ENCODE measurements at regions not wholly inside any gene's neighbourhood (a gene's known extent, or its start where the extent isn't known, plus 50 kb on each side); places are given as distances from the start of the nearest gene placed in this dataset.

DNA sequence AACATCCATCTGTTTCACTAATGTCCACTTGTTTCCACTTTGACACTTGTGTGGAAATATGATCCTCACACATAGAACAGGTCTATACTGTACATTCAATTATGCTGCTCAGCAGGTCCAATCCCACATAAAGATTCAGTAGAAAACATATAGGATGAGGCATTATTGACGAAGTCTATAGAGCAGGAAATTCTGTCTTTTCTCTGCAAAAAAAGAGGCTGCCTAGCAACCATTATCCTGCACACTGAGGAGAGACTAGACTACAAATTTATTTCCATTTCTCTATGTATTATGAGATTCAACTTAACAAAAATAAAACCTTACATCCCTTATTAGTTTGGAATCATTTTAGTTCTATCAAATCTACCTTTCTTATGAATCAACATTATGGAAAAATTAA, 204.6 kb upstream of the POM121L12 start:
- H3K9me3 Mint-ChIP-seq (ENCODE audit: low read depth, unreplicated experiment): peaks cover 15% of the 10 kb centered on the region
- no peaks in the 10 kb centered on the region for H3K4me1 Mint-ChIP-seq (ENCODE audit: low read depth, unreplicated experiment)
- BruUV-seq (replicated peaks): no TSS peak
- no peaks in the 10 kb centered on the region for H3K36me3 Mint-ChIP-seq (ENCODE audit: insufficient read depth, unreplicated experiment)
- TF ChIP-seq CTCF (IDR thresholded peaks at IDR 0.05; ENCODE audit: unreplicated experiment): no peak
- DNase-seq: no peak
- intact Hi-C loops (cut with micrococcal nuclease; ENCODE audit: unreplicated experiment): no loop called here
- CTCF ChIA-PET: no interaction called here
- H3K4me3 Mint-ChIP-seq (ENCODE audit: low read depth, unreplicated experiment): no peak overlapping the region
- no peak overlapping the region for H3K27ac Mint-ChIP-seq (ENCODE audit: unreplicated experiment)
- no peaks in the 10 kb centered on the region for H3K27me3 Mint-ChIP-seq (ENCODE audit: unreplicated experiment)

GRCh38 chr7:52826515-52827265, 208.7 kb upstream of the POM121L12 start:
- Mint-ChIP-seq H3K36me3 (ENCODE audit: insufficient read depth, unreplicated experiment) (no peaks in the 10 kb centered on the region), H3K27me3 (ENCODE audit: unreplicated experiment) (no peaks in the 10 kb centered on the region), H3K9me3 (ENCODE audit: low read depth, unreplicated experiment) (peaks cover 28% of the 10 kb centered on the region), H3K4me3 (ENCODE audit: low read depth, unreplicated experiment) (no peak overlapping the region), H3K27ac (ENCODE audit: unreplicated experiment) (no peak overlapping the region), H3K4me1 (ENCODE audit: low read depth, unreplicated experiment) (no peaks in the 10 kb centered on the region)
- no TSS peak for BruUV-seq (replicated peaks)
- DNase-seq: no peak
- intact Hi-C loops (cut with micrococcal nuclease; ENCODE audit: unreplicated experiment): no loop called here
- CTCF ChIA-PET: no interaction called here
- TF ChIP-seq CTCF (IDR thresholded peaks at IDR 0.05; ENCODE audit: unreplicated experiment): no peak

- Mint-ChIP-seq H3K27me3 (ENCODE audit: unreplicated experiment) (no peaks in the 10 kb centered on the region), H3K27ac (ENCODE audit: unreplicated experiment) (no peak overlapping the region), H3K4me1 (ENCODE audit: low read depth, unreplicated experiment) (no peaks in the 10 kb centered on the region), H3K36me3 (ENCODE audit: insufficient read depth, unreplicated experiment) (no peaks in the 10 kb centered on the region), H3K4me3 (ENCODE audit: low read depth, unreplicated experiment) (no peak overlapping the region), H3K9me3 (ENCODE audit: low read depth, unreplicated experiment) (peaks cover 28% of the 10 kb centered on the region)
- no TSS peak for BruUV-seq (replicated peaks)
- intact Hi-C loops (cut with micrococcal nuclease; ENCODE audit: unreplicated experiment): no loop called here
- TF ChIP-seq CTCF (IDR thresholded peaks at IDR 0.05; ENCODE audit: unreplicated experiment): no peak
- DNase-seq: no peak
- CTCF ChIA-PET: no interaction called here
Observed at GRCh38 chr7:52825611-52826010, 209.8 kb upstream of the POM121L12 start.

DNA sequence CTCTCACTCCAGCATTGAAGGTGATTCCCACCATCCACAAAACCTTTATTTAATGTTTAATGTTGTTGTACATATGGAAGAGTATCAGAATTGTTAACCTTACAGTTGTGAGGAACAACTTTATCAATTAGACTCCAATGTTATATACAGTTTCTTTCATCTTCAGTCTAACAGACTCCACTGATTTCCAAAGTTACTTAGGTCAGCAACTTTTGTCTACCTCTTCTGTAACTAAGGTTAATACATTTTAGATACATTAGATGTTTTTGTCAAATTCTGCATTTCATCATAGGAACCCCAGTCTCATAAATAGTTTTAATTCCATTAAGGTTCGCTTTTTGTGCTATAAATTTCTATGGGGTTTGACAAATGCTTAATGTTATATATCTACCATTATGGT, 223.9 kb upstream of the POM121L12 start:
- DNase-seq: no peak
- TF ChIP-seq CTCF (IDR thresholded peaks at IDR 0.05; ENCODE audit: unreplicated experiment): no peak
- no peaks in the 10 kb centered on the region for H3K36me3 Mint-ChIP-seq (ENCODE audit: insufficient read depth, unreplicated experiment)
- no TSS peak for BruUV-seq (replicated peaks)
- no peaks in the 10 kb centered on the region for H3K27me3 Mint-ChIP-seq (ENCODE audit: unreplicated experiment)
- H3K4me1 Mint-ChIP-seq (ENCODE audit: low read depth, unreplicated experiment): no peaks in the 10 kb centered on the region
- intact Hi-C loops (cut with micrococcal nuclease; ENCODE audit: unreplicated experiment): no loop called here
- H3K27ac Mint-ChIP-seq (ENCODE audit: unreplicated experiment): no peak overlapping the region
- H3K4me3 Mint-ChIP-seq (ENCODE audit: low read depth, unreplicated experiment): no peak overlapping the region
- peaks cover 19% of the 10 kb centered on the region for H3K9me3 Mint-ChIP-seq (ENCODE audit: low read depth, unreplicated experiment)
- CTCF ChIA-PET: no interaction called here

Measured in Calu3 (cell line).